Stromal cell of bone marrow (primary cell): ENCODE measurements at regions not wholly inside any gene's neighbourhood (a gene's known extent, or its start where the extent isn't known, plus 50 kb on each side); places are given as distances from the start of the nearest gene placed in this dataset.
"Not testable (repeated sequence)": the region's sequence is repeated elsewhere in the genome, so short reads cannot be mapped to it uniquely, and the experiment has no call there.

Experiments
- DNase-seq: peaks from one replicate; pipeline ENCODE4 v3.0.0-alpha.2; 2012; ENCODE audit warnings: low read depth

GRCh38 chr3:177626045-177626444 lies 428.8 kb upstream of the TBL1XR1 start:
- DNase-seq: no peak

GRCh38 chr3:177628095-177628719 lies 430.9 kb upstream of the TBL1XR1 start:
- not testable (repeated sequence) for DNase-seq

GRCh38 chr3:177629276-177629675 lies 432.0 kb upstream of the TBL1XR1 start:
- DNase-seq: no peak

GRCh38 chr3:177633671-177634207 lies 436.5 kb upstream of the TBL1XR1 start:
- peak; percentile 46 for DNase-seq

GRCh38 chr3:177635601-177636106 lies 438.4 kb upstream of the TBL1XR1 start:
- DNase-seq: not testable (repeated sequence)

GRCh38 chr3:177640319-177640965 lies 443.2 kb upstream of the TBL1XR1 start:
- no peak for DNase-seq

GRCh38 chr3:177641206-177641605 lies 443.9 kb upstream of the TBL1XR1 start:
- DNase-seq: no peak

- no peak for DNase-seq
Observed at GRCh38 chr3:177642042-177642803, 444.9 kb upstream of the TBL1XR1 start.

GRCh38 chr3:177642804-177643125 lies 445.5 kb upstream of the TBL1XR1 start:
- DNase-seq: no peak

- no peak for DNase-seq
Observed at GRCh38 chr3:177646749-177647148, 449.5 kb upstream of the TBL1XR1 start.

- no peak for DNase-seq
Observed at GRCh38 chr3:177647341-177647740, 450.1 kb upstream of the TBL1XR1 start.

GRCh38 chr3:177647876-177648275 lies 450.6 kb upstream of the TBL1XR1 start:
- DNase-seq: no peak

- no peak for DNase-seq
Observed at GRCh38 chr3:177652556-177653291, 455.4 kb upstream of the TBL1XR1 start.

GRCh38 chr3:177657243-177657642 lies 460.0 kb upstream of the TBL1XR1 start:
- no peak for DNase-seq

GRCh38 chr3:177658354-177658753 lies 461.1 kb upstream of the TBL1XR1 start:
- no peak for DNase-seq

GRCh38 chr3:177664380-177665103 lies 467.3 kb upstream of the TBL1XR1 start:
- not testable (repeated sequence) for DNase-seq

- DNase-seq: peak; percentile 27
Observed at GRCh38 chr3:177665122-177665808, 468.0 kb upstream of the TBL1XR1 start.

- DNase-seq: no peak
Observed at GRCh38 chr3:177672252-177672911, 475.1 kb upstream of the TBL1XR1 start.

- peak; percentile 92 for DNase-seq
Observed at GRCh38 chr3:177673112-177673914, 476.0 kb upstream of the TBL1XR1 start.
